HG02759 (cell line): ENCODE measurements at regions not wholly inside any gene's neighbourhood (a gene's known extent, or its start where the extent isn't known, plus 50 kb on each side); places are given as distances from the start of the nearest gene placed in this dataset.
A peak's percentile ranks its signal among the peaks of the same experiment; 100 is the strongest.

Source experiments
- ATAC-seq: cut with Tn5 transposase; IDR thresholded peaks from one replicate; pipeline ENCODE4 v1.9.1; 2021; ENCODE audit warnings: mild to moderate bottlenecking, moderate library complexity; ENCODE audit not compliant: unreplicated experiment

GRCh38 chr7:47691988-47692387, 110.1 kb upstream of the TNS3 start:
- ATAC-seq = no peak

GRCh38 chr7:47690902-47691558, 109.1 kb upstream of the TNS3 start:
- ATAC-seq = no peak

- no peak for ATAC-seq
These were observed 107.6 kb upstream of the TNS3 start for GRCh38 chr7:47689558-47689957.

DNA sequence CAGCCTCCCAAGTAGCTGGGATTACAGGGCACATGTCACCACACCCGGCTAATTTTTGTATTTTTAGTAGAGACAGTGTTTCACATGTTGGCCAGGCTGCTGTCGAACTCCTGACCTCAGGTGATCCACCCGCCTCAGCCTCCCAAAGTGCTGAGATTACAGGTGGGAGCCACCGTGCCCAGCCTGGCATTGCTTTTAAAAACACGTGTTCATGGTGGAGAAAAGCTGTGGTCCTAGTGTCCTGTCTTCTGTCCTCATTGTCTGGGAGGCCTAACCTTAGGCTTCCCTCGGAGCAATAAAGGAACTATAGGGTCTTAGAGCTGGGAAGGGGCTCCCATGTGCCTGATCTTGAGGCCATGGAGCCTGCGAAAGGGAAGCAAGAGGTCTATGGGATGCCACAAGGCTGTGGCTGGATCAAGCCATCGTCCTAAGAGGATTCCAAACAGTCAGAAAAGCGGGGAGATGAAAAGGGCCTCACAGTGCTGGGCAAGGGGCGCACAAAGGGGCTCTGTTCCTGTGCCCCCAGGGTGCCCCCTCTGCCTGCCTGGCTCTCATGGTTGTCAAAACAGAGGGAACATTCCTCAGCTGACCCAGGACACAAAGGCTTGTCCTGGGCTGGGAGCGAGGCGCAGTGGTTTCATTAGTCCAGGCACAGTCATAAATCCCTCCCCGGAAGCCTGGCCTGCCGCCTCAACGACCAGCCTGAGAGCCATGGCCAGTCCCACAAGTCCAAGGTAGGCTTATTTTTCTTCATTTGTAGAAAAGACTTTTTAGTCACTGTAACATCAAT, 106.6 kb upstream of the TNS3 start:
- no peak for ATAC-seq

GRCh38 chr7:47685712-47686376, 103.9 kb upstream of the TNS3 start:
- ATAC-seq = no peak

- ATAC-seq = no peak
These were observed 103.2 kb upstream of the TNS3 start for GRCh38 chr7:47685151-47685550.

DNA sequence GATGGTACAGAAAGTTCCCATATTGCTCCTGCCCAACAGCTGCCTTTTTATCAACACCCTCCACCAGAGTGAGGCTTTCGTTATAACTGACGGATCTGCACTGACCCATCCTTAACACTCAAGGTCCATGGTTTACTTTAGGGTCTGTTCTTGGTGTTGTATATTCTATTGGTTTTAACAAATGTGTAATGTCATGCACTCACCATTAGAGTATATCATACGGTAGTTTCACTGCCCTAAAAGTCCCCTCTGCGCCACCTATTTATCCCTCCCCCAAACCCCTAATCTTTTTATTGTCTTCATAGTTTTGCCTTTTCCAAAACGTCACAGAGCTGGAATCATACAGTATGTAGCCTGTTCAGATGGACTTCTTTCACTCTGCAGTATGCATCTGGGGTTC, 102.8 kb upstream of the TNS3 start:
- ATAC-seq = no peak

DNA sequence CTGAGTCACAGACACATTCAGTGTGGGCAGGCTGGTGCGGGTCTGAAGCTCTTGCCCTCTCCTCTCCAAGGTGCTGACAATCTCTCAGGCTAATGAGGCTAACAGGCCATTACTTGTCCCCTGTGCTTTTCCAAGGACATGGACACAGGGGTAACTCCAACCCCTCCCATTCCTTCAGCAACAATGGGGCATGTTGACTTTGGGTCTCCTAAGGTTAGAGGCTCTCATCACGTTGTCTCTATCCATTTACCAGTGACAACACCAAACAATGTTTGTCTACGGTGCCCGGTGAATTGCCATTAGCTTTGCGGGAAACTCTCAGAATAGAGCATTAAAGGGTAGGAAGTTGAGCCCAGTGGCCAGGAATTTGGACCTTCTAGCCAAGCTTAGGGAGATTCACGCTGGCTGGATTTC, 101.6 kb upstream of the TNS3 start:
- ATAC-seq = no peak

GRCh38 chr7:47682874-47683273, 101.0 kb upstream of the TNS3 start:
- ATAC-seq = no peak

DNA sequence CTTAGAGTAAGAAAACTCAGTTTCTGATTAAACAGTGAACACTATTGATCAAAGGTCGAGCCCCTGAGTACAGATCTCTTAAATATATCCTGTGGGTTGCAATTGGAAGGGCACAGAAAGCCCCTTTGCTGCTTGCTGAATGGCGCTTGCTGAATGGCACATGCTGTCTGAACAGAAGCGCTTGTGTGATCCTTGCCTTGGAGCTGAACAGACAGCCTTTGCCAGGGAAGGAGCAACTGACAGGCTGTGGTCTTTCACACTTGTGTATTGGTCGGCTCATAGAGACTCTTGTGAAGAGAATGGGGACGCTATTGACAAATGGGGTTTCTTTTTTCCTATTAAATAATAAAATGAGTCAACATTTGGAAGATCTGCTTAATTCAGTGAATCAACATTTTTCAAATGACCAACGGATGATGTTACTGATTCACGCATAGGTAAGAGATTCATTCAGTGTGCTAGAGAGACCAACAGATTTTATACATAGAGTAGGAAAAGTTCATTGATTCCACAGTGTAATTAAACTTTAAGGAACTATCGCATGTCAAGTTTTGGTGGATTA, 99.4 kb upstream of the TNS3 start:
- ATAC-seq = no peak

DNA sequence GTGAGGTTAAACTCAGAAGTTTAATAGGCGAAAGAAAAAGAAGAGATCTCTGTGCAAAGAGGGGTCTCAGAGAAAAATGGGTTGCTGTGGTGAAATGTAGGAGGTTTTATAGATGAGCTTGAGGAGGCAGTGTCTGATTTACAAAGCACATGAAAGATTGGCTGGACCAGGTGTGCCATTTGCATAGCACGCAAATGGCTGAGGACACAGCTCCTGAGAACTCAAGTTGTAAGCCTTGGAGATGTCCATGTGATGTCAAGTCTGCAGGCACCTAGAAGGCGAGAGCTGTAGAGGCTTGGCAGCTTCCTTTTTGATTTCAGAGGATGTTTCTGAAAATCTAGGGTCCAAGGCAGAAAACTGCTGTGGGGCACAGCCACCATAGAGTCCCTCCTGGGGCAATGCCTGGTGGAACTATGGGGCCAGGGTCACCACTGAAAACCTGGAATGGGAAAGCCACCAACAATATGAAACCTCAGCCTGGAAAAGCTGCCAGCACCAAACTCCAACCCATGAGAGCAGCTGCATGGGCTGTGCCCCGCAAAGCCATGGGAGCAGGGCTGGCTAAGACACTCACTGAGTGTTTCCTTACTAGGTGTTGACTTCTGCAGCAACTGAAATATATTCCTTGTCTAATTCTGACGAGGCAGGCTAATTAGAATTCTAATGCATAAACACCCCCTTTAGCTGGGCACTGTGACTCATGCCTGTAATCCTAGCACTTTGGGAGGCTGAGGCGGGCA, 96.9 kb upstream of the TNS3 start:
- ATAC-seq = no peak

DNA sequence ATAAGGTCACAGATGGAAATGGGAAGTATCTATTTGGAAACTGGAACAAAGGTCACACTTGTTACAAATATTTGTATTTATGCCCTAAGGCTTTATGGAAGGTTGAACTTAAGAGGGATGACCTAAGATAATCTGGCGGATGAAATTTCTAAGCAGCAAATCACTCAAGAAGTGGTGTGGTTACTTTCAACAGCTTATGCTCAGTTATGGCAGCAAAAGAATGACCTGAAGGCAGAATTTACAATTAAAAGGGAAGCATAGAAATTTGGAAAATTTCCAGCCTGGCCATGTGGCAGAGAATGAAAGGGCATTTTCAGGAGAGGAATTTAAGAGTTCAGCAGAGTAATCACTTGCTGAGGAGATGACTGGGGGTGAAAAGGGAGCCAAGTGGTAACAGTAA, 95.8 kb upstream of the TNS3 start:
- ATAC-seq = no peak

DNA sequence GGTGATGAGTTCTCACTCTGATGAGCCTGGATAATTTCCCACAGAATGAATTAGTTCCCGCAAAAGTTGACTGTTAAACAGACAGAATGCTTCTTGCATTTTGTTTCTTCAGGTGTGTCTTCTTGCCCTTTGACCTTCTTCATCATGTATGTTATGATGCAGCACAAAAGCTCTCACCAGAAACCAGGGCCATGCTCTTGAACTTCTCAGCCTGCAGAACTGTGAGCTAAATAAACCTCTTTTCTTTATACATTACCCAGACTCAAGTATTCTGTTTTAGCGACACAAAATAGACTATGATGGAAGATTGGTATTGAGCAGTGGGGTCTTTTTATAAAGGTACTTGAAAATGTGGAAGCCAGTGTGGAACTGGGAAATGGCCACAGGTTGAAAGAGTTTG, 95.2 kb upstream of the TNS3 start:
- ATAC-seq = no peak

DNA sequence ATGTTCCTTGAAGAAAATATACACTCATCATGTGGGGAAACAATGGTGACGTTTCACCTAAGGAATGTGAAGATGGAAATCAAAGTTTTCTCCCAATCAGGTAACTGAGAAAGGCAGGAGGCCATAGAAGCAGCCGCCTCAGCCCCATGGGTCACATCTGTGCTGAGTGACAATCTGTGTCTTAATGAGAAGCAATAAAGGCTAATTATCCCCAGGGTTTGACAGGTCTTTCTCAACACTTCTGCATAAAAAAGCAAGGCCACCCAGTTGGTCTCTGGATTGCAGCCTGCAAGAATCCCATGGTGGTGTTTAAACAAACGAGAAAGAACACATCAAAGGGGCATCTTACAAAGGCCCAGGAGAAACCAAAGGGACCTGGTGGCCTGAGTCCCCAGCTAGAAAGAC, 91.1 kb upstream of the TNS3 start:
- no peak for ATAC-seq

- no peak for ATAC-seq
These were observed 90.4 kb upstream of the TNS3 start for GRCh38 chr7:47672271-47672791.

DNA sequence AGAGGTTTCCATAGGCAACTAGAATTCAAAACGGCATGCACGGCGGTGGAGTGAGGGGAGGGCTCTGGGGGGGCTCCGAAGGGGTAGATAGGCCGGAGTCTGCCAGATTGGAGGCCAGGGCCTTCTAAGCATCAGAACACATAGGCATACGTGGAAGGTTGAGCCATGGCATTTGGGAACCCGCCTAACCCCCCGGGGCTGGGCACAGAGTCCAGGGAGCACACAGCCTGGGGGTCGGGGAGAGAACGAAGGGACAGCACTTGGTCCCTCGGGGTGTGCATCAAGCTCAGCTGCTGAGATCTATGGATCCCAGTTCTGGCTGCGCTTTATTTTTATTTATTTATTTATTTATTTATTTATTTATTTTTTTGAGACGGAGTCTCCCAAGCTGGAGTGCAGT, 89.4 kb upstream of the TNS3 start:
- no peak for ATAC-seq

DNA sequence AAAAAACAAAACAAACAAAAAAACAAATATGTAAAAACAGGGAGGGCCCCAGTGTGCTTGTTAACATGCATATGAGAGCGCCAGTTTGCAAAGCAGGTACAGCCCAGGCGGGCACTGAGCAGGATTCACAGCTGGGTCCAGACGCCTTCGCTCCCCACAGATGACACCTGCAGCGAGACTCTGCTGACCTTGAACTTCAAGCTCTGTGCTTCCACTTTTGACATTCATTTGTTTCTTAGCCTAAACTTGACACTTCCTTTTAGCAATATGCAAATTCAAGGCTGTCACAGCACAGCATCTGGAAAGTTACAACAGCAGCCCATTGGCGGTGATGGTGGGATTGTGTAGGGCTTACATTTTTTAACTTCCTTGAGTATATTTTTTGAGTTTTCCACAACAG, 88.8 kb upstream of the TNS3 start:
- peak; percentile 70 for ATAC-seq

GRCh38 chr7:47669901-47670384, 88.0 kb upstream of the TNS3 start:
- no peak for ATAC-seq

GRCh38 chr7:47669178-47669891, 87.4 kb upstream of the TNS3 start:
- peak; percentile 89 for ATAC-seq
